SK-N-MC (cell line): ENCODE measurements at regions not wholly inside any gene's neighbourhood (a gene's known extent, or its start where the extent isn't known, plus 50 kb on each side); places are given as distances from the start of the nearest gene placed in this dataset.

Source experiments
- EZH2 ChIP-seq: fragments of 200-600 bp; sonication (generic); IDR thresholded peaks from one replicate; pipeline ENCODE4 v1.6.1; 2017; ENCODE audit warnings: antibody characterized with exemption
- FOXP2 ChIP-seq: optimal IDR thresholded peaks from 2 replicates; pipeline ENCODE3; 2011; ENCODE audit warnings: mild to moderate bottlenecking, moderate library complexity; ENCODE audit not compliant: insufficient read depth; ENCODE audit errors: extremely low read length, control extremely low read depth
- POLR2AphosphoS5 ChIP-seq: IDR thresholded peaks from 2 replicates; pipeline ENCODE4 v1.6.1; 2012; ENCODE audit warnings: mild to moderate bottlenecking, low read depth, low read length, borderline replicate concordance

GRCh38 chr3:39757307-39757706 lies 52.1 kb upstream of the MYRIP start:
- TF ChIP-seq EZH2, result no peak
- no peak for TF ChIP-seq POLR2AphosphoS5
- TF ChIP-seq FOXP2, result no peak
